ENCODE measurements at regions not wholly inside any gene's neighbourhood (a gene's known extent, or its start where the extent isn't known, plus 50 kb on each side); places are given as distances from the start of the nearest gene placed in this dataset.

GRCh38 chr14:39626589-39627576 lies 194.7 kb upstream of the FBXO33 start:
- no peak for TF ChIP-seq POLR2A (IDR thresholded peaks at IDR 0.05)
- TF ChIP-seq, protein P1, sequence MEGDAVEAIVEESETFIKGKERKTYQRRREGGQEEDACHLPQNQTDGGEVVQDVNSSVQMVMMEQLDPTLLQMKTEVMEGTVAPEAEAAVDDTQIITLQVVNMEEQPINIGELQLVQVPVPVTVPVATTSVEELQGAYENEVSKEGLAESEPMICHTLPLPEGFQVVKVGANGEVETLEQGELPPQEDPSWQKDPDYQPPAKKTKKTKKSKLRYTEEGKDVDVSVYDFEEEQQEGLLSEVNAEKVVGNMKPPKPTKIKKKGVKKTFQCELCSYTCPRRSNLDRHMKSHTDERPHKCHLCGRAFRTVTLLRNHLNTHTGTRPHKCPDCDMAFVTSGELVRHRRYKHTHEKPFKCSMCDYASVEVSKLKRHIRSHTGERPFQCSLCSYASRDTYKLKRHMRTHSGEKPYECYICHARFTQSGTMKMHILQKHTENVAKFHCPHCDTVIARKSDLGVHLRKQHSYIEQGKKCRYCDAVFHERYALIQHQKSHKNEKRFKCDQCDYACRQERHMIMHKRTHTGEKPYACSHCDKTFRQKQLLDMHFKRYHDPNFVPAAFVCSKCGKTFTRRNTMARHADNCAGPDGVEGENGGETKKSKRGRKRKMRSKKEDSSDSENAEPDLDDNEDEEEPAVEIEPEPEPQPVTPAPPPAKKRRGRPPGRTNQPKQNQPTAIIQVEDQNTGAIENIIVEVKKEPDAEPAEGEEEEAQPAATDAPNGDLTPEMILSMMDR (IDR thresholded peaks at IDR 0.05): no peak
- TF ChIP-seq POLR2AphosphoS5 (IDR thresholded peaks at IDR 0.05): no peak
- no peak for TF ChIP-seq EP300 (IDR thresholded peaks at IDR 0.05)
